ENCODE measurements at regions not wholly inside any gene's neighbourhood (a gene's known extent, or its start where the extent isn't known, plus 50 kb on each side); places are given as distances from the start of the nearest gene placed in this dataset.
"Not testable (repeated sequence)": the region's sequence is repeated elsewhere in the genome, so short reads cannot be mapped to it uniquely, and the experiment has no call there.

- DNase-seq; H3K4me3 ChIP-seq; H3K27me3 ChIP-seq; H3K27ac ChIP-seq; H3K4me1 ChIP-seq; H3K9me3 ChIP-seq; intact Hi-C loops (cut with DNase I; ENCODE audit: low total_unique reads); H3K36me3 ChIP-seq; in situ Hi-C loops (cut with MboI; ENCODE audit: low sequenced_read_pairs in 4 of 4); ATAC-seq: not testable (repeated sequence)
Observed at GRCh38 chr10:47711428-47711827, 52.0 kb downstream of the SYT15B start.

GRCh38 chr10:47710443-47710842 lies 52.9 kb downstream of the SYT15B start:
- H3K9me3 ChIP-seq; H3K4me3 ChIP-seq; H3K27me3 ChIP-seq; H3K4me1 ChIP-seq; DNase-seq; ATAC-seq; in situ Hi-C loops (cut with MboI; ENCODE audit: low sequenced_read_pairs in 4 of 4); H3K36me3 ChIP-seq; intact Hi-C loops (cut with DNase I; ENCODE audit: low total_unique reads); H3K27ac ChIP-seq: not testable (repeated sequence)

GRCh38 chr10:47705698-47706414 lies 57.5 kb downstream of the SYT15B start:
- in situ Hi-C loops (cut with MboI; ENCODE audit: low sequenced_read_pairs in 4 of 4); H3K27me3 ChIP-seq; H3K36me3 ChIP-seq; intact Hi-C loops (cut with DNase I; ENCODE audit: low total_unique reads); H3K4me1 ChIP-seq; H3K9me3 ChIP-seq: not testable (repeated sequence)
- Histone ChIP-seq H3K4me3 (peak overlapping the region; percentile 40 to 58 (median 51)), H3K27ac (peak overlapping the region; percentile 39 to 76 (median 56))
- DNase-seq = peak; percentile 45 to 60
- peak; percentile 13 to 19 for TF ChIP-seq POLR2A (IDR thresholded peaks at IDR 0.05)
- peak; percentile 98 to 99 for ATAC-seq

- H3K27ac ChIP-seq; intact Hi-C loops (cut with DNase I; ENCODE audit: low total_unique reads); ATAC-seq; H3K9me3 ChIP-seq; H3K36me3 ChIP-seq; H3K4me1 ChIP-seq; in situ Hi-C loops (cut with MboI; ENCODE audit: low sequenced_read_pairs in 4 of 4); H3K4me3 ChIP-seq; DNase-seq; H3K27me3 ChIP-seq: not testable (repeated sequence)
Observed at GRCh38 chr10:47701285-47701684, 62.1 kb downstream of the SYT15B start.

GRCh38 chr10:47699854-47700253 lies 63.5 kb downstream of the SYT15B start:
- H3K4me3 ChIP-seq; intact Hi-C loops (cut with DNase I; ENCODE audit: low total_unique reads); H3K4me1 ChIP-seq; ATAC-seq; H3K27ac ChIP-seq; H3K9me3 ChIP-seq; DNase-seq; in situ Hi-C loops (cut with MboI; ENCODE audit: low sequenced_read_pairs in 4 of 4); H3K36me3 ChIP-seq; H3K27me3 ChIP-seq: not testable (repeated sequence)

GRCh38 chr10:47696170-47696569 lies 67.2 kb downstream of the SYT15B start:
- H3K9me3 ChIP-seq; in situ Hi-C loops (cut with MboI; ENCODE audit: low sequenced_read_pairs in 4 of 4); H3K4me1 ChIP-seq; DNase-seq; H3K36me3 ChIP-seq; ATAC-seq; H3K27ac ChIP-seq; intact Hi-C loops (cut with DNase I; ENCODE audit: low total_unique reads); H3K4me3 ChIP-seq; H3K27me3 ChIP-seq: not testable (repeated sequence)

- ATAC-seq; intact Hi-C loops (cut with DNase I; ENCODE audit: low total_unique reads); H3K9me3 ChIP-seq; H3K27me3 ChIP-seq; H3K4me3 ChIP-seq; DNase-seq; in situ Hi-C loops (cut with MboI; ENCODE audit: low sequenced_read_pairs in 4 of 4); H3K27ac ChIP-seq; H3K4me1 ChIP-seq; H3K36me3 ChIP-seq: not testable (repeated sequence)
Observed at GRCh38 chr10:47695149-47695548, 68.2 kb downstream of the SYT15B start.

GRCh38 chr10:47690304-47690703 lies 73.1 kb downstream of the SYT15B start:
- H3K27me3 ChIP-seq; intact Hi-C loops (cut with DNase I; ENCODE audit: low total_unique reads); H3K36me3 ChIP-seq; ATAC-seq; H3K4me1 ChIP-seq; in situ Hi-C loops (cut with MboI; ENCODE audit: low sequenced_read_pairs in 4 of 4); DNase-seq; H3K27ac ChIP-seq; H3K9me3 ChIP-seq; H3K4me3 ChIP-seq: not testable (repeated sequence)

- H3K4me1 ChIP-seq; in situ Hi-C loops (cut with MboI; ENCODE audit: low sequenced_read_pairs in 4 of 4); H3K9me3 ChIP-seq; H3K27me3 ChIP-seq; intact Hi-C loops (cut with DNase I; ENCODE audit: low total_unique reads); ATAC-seq; DNase-seq; H3K4me3 ChIP-seq; H3K27ac ChIP-seq; H3K36me3 ChIP-seq: not testable (repeated sequence)
Observed at GRCh38 chr10:47683826-47684475, 79.4 kb downstream of the SYT15B start.

- H3K27ac ChIP-seq; H3K27me3 ChIP-seq; in situ Hi-C loops (cut with MboI; ENCODE audit: low sequenced_read_pairs in 4 of 4); H3K36me3 ChIP-seq; intact Hi-C loops (cut with DNase I; ENCODE audit: low total_unique reads); H3K4me1 ChIP-seq; DNase-seq; H3K9me3 ChIP-seq; ATAC-seq; H3K4me3 ChIP-seq: not testable (repeated sequence)
Observed at GRCh38 chr10:47681638-47681990, 81.8 kb downstream of the SYT15B start.

GRCh38 chr10:47680848-47681637 lies 82.3 kb downstream of the SYT15B start:
- ATAC-seq; DNase-seq; H3K4me1 ChIP-seq; H3K27me3 ChIP-seq; H3K9me3 ChIP-seq; H3K4me3 ChIP-seq; H3K27ac ChIP-seq; intact Hi-C loops (cut with DNase I; ENCODE audit: low total_unique reads); H3K36me3 ChIP-seq; in situ Hi-C loops (cut with MboI; ENCODE audit: low sequenced_read_pairs in 4 of 4): not testable (repeated sequence)
